LNCAP (cell line): ENCODE measurements at regions not wholly inside any gene's neighbourhood (a gene's known extent, or its start where the extent isn't known, plus 50 kb on each side); places are given as distances from the start of the nearest gene placed in this dataset.

Experiments
- TF ChIP-seq, protein P1 (sequence below): fragments of 450-650 bp; IDR thresholded peaks from 2 replicates; pipeline ENCODE4 v1.5.1; 2017; ENCODE audit warnings: mild to moderate bottlenecking

GRCh38 chr13:90385781-90386489 lies 961.6 kb upstream of the MIR17HG start:
- TF ChIP-seq, protein P1, sequence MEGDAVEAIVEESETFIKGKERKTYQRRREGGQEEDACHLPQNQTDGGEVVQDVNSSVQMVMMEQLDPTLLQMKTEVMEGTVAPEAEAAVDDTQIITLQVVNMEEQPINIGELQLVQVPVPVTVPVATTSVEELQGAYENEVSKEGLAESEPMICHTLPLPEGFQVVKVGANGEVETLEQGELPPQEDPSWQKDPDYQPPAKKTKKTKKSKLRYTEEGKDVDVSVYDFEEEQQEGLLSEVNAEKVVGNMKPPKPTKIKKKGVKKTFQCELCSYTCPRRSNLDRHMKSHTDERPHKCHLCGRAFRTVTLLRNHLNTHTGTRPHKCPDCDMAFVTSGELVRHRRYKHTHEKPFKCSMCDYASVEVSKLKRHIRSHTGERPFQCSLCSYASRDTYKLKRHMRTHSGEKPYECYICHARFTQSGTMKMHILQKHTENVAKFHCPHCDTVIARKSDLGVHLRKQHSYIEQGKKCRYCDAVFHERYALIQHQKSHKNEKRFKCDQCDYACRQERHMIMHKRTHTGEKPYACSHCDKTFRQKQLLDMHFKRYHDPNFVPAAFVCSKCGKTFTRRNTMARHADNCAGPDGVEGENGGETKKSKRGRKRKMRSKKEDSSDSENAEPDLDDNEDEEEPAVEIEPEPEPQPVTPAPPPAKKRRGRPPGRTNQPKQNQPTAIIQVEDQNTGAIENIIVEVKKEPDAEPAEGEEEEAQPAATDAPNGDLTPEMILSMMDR = no peak

DNA sequence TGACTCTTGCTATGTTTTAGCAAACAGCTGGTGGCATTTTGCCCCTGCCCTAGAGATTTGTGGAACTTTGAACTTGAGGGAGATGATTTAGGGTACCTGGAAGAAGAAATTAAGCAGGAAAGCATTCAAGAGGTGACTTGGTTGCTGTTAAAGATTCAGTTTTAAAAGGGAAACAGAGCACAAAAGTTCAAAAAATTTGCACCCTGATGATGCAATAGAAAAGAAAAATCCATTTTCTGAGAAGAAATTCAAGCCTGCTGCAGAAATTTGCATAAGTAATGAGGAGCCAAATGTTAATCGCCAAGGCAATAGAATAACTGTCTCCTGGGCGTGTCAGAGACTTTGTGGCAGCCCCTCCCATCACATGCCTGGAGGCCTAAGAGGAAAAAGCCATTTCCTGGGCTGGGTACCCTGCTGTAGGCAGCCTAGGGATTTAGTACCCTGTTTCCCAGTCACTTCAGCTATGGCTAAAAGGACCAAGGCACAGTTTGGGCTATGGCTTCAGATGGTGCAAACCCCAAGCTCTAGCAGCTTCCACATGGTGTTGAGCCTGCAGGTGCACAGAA lies 958.5 kb upstream of the MIR17HG start:
- TF ChIP-seq, protein P1 = no peak

GRCh38 chr13:90389537-90389936 lies 958.0 kb upstream of the MIR17HG start:
- TF ChIP-seq, protein P1 = no peak

DNA sequence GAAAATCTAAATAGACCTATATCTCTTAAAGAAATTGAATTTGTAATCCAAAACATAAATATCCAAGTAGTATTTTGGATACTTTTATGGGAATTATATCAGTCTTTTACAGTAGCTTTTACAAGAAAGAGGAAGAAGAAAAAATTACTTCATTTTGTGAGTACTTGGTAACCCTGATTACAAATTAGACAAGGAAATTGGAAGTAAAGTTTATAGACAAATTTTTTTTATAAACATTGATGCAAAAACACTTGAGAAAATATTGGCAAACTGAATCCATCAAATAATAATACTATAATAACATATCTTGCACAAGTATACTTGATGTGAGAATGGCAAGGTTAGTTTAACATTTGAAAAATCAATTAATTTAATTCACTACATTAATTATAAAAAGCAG lies 954.1 kb upstream of the MIR17HG start:
- TF ChIP-seq, protein P1 = no peak

GRCh38 chr13:90395348-90395747 lies 952.1 kb upstream of the MIR17HG start:
- TF ChIP-seq, protein P1 = no peak

- TF ChIP-seq, protein P1 = no peak
These were observed 951.6 kb upstream of the MIR17HG start for GRCh38 chr13:90395846-90396245.

GRCh38 chr13:90396266-90396665 lies 951.2 kb upstream of the MIR17HG start:
- TF ChIP-seq, protein P1 = no peak

GRCh38 chr13:90397503-90397902 lies 950.0 kb upstream of the MIR17HG start:
- TF ChIP-seq, protein P1 = no peak
